ENCODE measurements at regions not wholly inside any gene's neighbourhood (a gene's known extent, or its start where the extent isn't known, plus 50 kb on each side); places are given as distances from the start of the nearest gene placed in this dataset.
"Not testable (repeated sequence)": the region's sequence is repeated elsewhere in the genome, so short reads cannot be mapped to it uniquely, and the experiment has no call there.

DNA sequence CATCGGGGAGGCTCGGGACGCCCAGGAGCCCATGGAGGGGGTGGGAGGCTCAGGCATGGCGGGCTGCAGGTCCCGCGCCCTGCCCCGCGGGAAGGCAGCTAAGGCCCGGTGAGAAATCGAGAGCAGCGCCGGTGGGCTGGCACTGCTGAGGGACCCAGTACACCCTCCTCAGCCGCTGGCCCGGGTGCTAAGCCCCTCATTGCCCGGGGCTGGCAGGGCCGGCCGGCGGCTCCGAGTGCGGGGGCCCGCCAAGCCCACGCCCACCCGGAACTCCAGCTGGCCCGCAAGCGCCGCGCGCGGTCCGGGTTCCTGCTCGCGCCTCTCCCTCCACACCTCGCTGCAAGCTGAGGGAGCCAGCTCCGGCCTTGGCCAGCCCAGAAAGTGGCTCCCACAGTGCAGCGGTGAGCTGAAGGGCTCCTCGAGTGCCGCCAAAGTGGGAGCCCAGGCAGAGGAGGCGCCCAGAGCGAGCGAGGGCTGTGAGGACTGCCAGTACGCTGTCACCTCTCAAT is 195.0 kb upstream of the PIK3R1 start:
- FAIRE-seq, result not testable (repeated sequence)

GRCh38 chr5:68015381-68016302 is 199.9 kb upstream of the PIK3R1 start:
- no peak for FAIRE-seq

DNA sequence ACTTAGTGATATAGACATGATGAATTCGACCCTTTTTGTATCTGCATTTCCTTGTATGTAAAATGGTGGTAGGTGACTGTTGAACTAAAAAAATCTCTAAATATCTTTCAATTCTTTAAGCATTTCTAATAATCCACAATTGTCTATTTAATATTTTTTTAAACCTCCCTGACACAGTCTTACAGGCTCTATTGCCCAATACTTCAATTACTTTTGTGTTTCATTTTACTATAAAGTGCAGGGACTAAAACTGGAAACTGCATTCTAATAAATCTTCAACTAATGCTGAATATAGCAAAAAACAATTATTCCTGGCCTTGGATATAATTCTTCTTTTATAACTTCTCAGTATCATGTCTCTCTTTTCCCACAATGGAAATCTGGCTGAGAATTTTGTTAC is 202.7 kb upstream of the PIK3R1 start:
- no peak for FAIRE-seq

DNA sequence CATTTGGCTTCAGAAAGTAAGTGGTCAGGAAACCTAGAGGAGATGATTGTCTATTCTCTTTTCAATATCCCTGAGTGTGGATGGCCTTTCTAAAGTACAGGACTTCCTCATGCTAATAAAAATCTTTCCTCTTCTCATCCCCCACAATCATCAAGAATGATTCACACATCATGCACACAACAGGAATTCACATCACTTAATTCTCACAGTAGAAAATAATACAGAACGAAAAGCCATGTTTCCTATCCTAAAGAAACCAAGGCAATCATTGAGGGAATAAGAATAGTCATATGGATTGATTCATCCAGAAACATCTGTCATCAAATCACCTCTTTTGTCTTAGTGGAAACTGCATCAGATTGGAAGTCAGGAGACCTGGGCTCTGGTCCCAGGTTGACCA is 203.1 kb upstream of the PIK3R1 start:
- no peak for FAIRE-seq

DNA sequence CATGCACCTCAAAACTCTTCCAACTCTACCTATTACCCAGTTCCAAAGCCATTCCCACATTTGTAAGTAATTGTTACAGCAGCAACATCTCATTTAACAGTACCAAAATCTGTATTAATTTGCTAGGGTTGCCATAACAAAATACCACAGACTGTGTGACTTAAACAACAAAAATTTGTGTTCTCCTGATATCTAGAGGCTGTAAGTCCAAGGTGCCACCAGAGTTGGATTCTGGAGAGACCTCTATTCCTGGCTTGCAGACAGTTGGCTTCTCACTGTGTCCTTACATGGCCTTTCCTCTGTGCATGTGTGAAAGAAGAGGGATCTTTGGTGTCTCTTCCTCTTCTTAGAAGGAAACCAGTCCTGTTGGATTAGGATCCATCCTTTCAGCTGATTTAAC is 203.8 kb upstream of the PIK3R1 start:
- FAIRE-seq, result no peak

- no peak for FAIRE-seq
These were observed 204.2 kb upstream of the PIK3R1 start for GRCh38 chr5:68011259-68011760.

DNA sequence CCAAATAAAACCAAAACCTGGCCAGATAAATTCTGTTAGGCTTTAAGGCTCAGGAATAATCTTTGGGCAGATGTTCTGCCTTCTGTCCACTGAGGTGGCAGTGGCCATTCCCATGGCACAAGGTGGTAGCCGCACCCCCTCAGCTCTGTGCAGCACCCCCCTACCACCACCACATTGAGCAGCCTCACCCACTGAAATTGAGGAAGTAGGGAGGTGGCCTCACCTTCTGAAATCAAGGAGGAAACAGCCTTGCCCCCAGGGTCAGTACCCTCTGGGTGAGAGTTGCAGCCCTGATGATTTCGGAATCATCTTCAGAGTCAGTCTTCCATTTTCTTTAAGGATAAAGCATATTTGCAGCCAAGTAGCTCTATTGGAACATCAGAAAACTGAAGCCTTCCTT is 204.8 kb upstream of the PIK3R1 start:
- FAIRE-seq, result no peak

DNA sequence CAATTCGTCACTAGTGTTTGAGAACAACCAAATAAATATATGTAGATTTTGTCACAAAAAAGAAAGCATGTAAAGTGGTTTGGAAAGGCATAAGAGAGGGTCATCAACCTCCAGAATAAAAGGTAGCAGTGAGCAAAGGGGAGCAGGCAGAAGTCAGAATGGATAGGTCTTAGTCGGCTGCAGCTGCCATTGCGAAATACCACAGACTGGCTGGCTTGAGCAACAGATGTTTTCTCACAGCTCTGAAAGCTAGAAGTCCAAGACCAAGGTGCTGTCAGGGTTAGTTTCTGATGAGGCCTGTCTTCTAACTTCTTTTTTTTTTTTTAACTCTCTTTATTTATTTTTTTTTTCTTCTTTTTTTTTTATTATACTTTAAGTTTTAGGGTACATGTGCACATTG is 208.1 kb upstream of the PIK3R1 start:
- FAIRE-seq, result no peak

- FAIRE-seq, result no peak
These were observed 212.7 kb upstream of the PIK3R1 start for GRCh38 chr5:68002836-68003235.

- FAIRE-seq, result no peak
These were observed 214.8 kb upstream of the PIK3R1 start for GRCh38 chr5:68000805-68001204.

DNA sequence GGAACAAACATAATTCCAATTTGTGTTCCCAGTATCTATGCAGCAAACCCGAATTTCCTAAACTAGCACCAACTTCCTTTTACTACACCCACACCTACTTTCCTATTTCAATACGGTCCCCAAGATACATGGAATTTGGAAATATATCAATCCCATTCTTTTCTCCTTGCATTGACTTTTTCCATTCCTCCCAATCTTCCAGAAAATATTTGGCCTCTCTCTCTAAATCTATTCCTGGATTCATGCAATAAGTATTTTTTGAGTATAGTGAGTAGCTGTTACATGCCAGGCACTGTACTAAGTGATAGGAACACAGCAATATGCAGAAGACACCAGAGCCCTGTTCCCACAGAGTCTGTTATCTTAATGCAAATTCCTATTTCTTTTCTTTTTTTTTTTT is 216.2 kb upstream of the PIK3R1 start:
- FAIRE-seq, result no peak

DNA sequence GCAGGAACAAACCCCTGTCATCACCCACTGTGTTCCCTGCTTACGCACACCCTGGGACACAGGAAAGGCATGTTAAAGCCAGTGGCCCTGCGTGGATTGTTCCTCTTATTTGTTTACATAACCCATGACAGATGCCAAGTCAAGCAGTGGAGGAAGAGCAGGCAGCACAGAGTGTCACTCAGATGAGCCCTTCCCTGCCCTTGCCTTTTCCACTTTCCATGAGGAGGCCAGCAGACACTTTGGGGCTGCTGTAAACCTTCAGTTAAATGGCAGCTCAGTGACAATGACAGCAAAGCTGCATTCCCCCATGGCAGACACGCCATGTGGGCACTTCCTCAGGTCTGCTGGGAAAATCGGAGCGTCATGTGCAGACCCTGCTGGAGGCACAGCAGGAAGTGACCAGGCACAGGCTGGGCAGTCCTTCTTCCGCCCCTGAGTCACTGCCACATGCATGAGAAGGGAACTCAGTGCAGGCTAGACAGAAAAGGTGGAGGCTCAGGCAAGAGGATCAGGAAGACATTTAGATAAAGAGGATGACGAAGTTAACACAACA is 216.8 kb upstream of the PIK3R1 start:
- no peak for FAIRE-seq

- FAIRE-seq, result no peak
These were observed 217.6 kb upstream of the PIK3R1 start for GRCh38 chr5:67997892-67998457.

GRCh38 chr5:67997148-67997547 is 218.4 kb upstream of the PIK3R1 start:
- FAIRE-seq, result no peak

DNA sequence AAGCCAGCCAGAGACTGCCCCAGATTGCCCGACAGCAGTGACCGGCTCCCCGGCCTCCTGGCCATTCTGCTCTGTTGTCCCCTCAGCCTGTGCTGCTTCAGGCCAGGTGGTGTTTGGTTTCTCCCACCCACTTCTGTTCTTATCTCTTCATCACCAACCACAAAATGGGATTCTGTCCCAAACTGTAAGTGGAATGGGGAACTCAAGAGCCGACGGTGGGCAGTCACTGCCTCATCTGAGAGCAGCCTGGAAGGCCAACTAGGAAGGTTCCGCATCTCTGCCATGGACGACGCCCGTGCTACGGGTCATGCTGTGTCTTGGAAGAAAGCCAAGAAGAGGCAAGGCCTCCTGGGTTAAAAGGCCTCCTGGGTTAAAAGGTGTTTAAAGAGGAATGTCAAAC is 219.0 kb upstream of the PIK3R1 start:
- no peak for FAIRE-seq

DNA sequence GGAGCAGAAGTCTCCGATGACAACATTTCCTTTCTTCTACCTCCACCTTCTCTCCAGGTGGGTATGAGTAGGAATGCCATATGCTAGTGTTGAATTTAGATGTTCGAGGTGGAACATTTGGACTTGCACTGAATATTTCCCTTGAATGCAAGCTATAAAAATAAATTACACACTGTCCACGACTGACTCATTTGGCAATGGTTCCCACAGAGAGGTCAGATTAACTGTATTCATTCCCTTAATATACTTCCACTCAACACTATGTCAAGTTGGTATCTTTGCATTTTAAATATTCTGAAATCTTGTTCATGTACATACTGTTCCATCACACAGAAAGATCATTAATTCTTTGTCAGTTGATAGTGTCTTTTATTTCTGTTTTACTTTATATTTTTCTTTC is 222.6 kb upstream of the PIK3R1 start:
- FAIRE-seq, result no peak

DNA sequence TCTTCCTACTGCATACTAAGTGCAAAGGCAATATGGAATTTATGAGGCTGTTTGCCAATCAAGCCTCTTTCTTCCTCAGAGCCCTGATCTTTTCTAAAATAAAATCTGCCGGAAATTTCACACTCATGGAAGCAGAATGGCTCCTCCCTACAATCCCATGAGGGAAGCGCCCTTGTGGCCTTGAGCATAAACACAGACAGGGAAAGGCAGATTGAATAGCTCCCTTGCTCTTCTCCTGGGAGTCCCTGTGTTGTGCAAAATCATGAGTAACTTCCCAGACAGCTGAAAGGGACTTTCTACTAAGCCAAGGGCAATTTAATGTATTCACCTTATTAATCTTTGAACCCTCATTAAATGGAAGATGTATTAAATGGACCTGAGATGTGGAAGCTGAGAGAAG is 226.1 kb upstream of the PIK3R1 start:
- no peak for FAIRE-seq

- FAIRE-seq, result no peak
These were observed 228.8 kb upstream of the PIK3R1 start for GRCh38 chr5:67986761-67987160.

- no peak for FAIRE-seq
These were observed 229.7 kb upstream of the PIK3R1 start for GRCh38 chr5:67985686-67986387.

DNA sequence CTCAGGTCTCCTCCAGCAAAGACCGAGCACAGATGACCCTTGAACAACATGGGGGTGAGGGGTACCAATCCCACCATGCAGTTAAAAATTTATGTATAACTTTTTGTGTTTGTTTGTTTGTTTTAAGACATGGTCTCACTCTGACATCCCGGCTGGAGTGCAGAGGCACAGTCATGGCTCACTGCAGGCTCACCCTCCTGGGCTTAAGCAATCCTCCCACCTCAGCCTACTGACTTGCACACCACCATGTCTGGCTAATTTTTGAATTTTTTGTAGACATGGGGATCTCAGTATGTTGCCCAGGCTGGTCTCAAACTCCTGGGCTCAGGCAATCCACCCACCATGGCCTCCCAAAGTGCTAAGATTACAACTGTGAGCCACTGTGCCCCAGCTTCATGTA is 231.0 kb upstream of the PIK3R1 start:
- FAIRE-seq, result no peak

GRCh38 chr5:67983251-67984110 is 232.1 kb upstream of the PIK3R1 start:
- no peak for FAIRE-seq

- not testable (repeated sequence) for FAIRE-seq
These were observed 233.4 kb upstream of the PIK3R1 start for GRCh38 chr5:67982160-67982559.

All from islet of Langerhans (tissue), 1 donor.